B cell (primary cell): ENCODE measurements at regions not wholly inside any gene's neighbourhood (a gene's known extent, or its start where the extent isn't known, plus 50 kb on each side); places are given as distances from the start of the nearest gene placed in this dataset.

Experiments used
- ATAC-seq: fragments of 200-7000 bp; cut with Tn5 transposase; one replicate; pipeline ENCODE4 v1.10.0; 2021; ENCODE audit warnings: low read depth, mild to moderate bottlenecking, moderate number of reproducible peaks, moderate library complexity
- CTCF ChIA-PET: fragments of 350-600 bp; sonication (Branson Sonifier 250); formaldehyde crosslinking; loops from one replicate; lab custom pipeline; 2021; ENCODE audit warnings: antibody characterized with exemption, inconsistent platforms; lab: Charles Lee
- POLR2A ChIA-PET: fragments of 350-600 bp; sonication (Branson Sonifier 250); formaldehyde crosslinking; loops from one replicate; lab custom pipeline; 2021; ENCODE audit warnings: antibody characterized with exemption; lab: Charles Lee
- DNase-seq: peaks from one replicate; pipeline ENCODE4 v3.0.0; 2013
- H2AFZ ChIP-seq: 2 replicates; pipeline ENCODE4 v1.6.1; 2012; ENCODE audit warnings: mild to moderate bottlenecking, low read depth, low read length; ENCODE audit not compliant: insufficient read depth, poor library complexity, severe bottlenecking
- H3K27ac ChIP-seq, 2 donors: 1 replicate in 1 of 2; 2 replicates in 1 of 2; pipeline ENCODE4 v1.5.1; 2012 to 2013; ENCODE audit warnings: low read length in 2 of 2, mild to moderate bottlenecking in 2 of 2, moderate library complexity in 1 of 2
- H3K27me3 ChIP-seq, 4 experiments: fragments of 200-600 bp in 1 of 4; sonication (generic) in 1 of 4; replicated peaks in 1 of 4; 1 replicate in 2 of 4; 2 replicates in 2 of 4; pipeline versions ENCODE4 v1.6.1 to v1.7.0; 2013 to 2016; ENCODE audit warnings: low read length in 3 of 4, mild to moderate bottlenecking in 2 of 4, mixed read lengths in 1 of 4, moderate library complexity in 1 of 4; ENCODE audit not compliant: insufficient read depth in 4 of 4, control insufficient read depth in 3 of 4; ENCODE audit errors: control extremely low read depth in 1 of 4
- H3K36me3 ChIP-seq, 2 experiments: replicated peaks in 1 of 2; 1 replicate in 1 of 2; 2 replicates in 1 of 2; pipeline versions ENCODE4 v1.6.1 to v1.7.1; 2013; ENCODE audit warnings: low read length in 1 of 2; ENCODE audit not compliant: insufficient read depth in 2 of 2, control insufficient read depth in 1 of 2; ENCODE audit errors: control extremely low read depth in 1 of 2, extremely low read depth in 1 of 2
- H3K4me1 ChIP-seq, 2 donors: fragments of 200-600 bp in 1 of 2; sonication (generic) in 1 of 2; 1 replicate in 1 of 2; 2 replicates in 1 of 2; pipeline versions ENCODE4 v1.5.1 to v1.6.1; 2013 to 2017; ENCODE audit warnings: low read length in 2 of 2; ENCODE audit not compliant: control insufficient read depth in 2 of 2, insufficient read depth in 2 of 2
- H3K4me2 ChIP-seq: replicated peaks from 2 replicates; pipeline ENCODE3; 2012; ENCODE audit warnings: mild to moderate bottlenecking, low read depth, low read length; ENCODE audit not compliant: poor library complexity, severe bottlenecking
- H3K4me3 ChIP-seq, 5 experiments: fragments of 200-600 bp in 1 of 5; sonication (generic) in 1 of 5; 1 replicate in 3 of 5; 2 replicates in 2 of 5; pipeline versions ENCODE4 v1.5.1 to v1.7.0; 2011 to 2016; ENCODE audit warnings: low read length in 4 of 5, mild to moderate bottlenecking in 4 of 5, low read depth in 2 of 5, control low read depth in 1 of 5, moderate library complexity in 1 of 5; ENCODE audit not compliant: insufficient read depth in 1 of 5; ENCODE audit errors: control extremely low read depth in 1 of 5, extremely low read depth in 1 of 5
- H3K79me2 ChIP-seq: fragments of 200-600 bp; sonication (generic); one replicate; pipeline ENCODE4 v1.6.0; 2016; ENCODE audit warnings: low read length; ENCODE audit not compliant: control insufficient read depth, insufficient read depth
- H3K9ac ChIP-seq: fragments of 200-600 bp; sonication (generic); 2 replicates; pipeline ENCODE4 v1.6.1; 2017; ENCODE audit warnings: mild to moderate bottlenecking, low read length, moderate library complexity
- H3K9me3 ChIP-seq, 3 donors: one replicate each; pipeline versions ENCODE4 v1.6.1 to v1.7.1; 2013; ENCODE audit warnings: low read length in 2 of 3; ENCODE audit not compliant: control insufficient read depth in 2 of 3, insufficient read depth in 1 of 3; ENCODE audit errors: control extremely low read depth in 1 of 3
- H4K20me1 ChIP-seq: 2 replicates; pipeline ENCODE4 v1.6.0; 2012; ENCODE audit warnings: mild to moderate bottlenecking, low read length; ENCODE audit not compliant: insufficient read depth, control insufficient read depth, poor library complexity, severe bottlenecking
- H3K27ac Mint-ChIP-seq: one replicate; pipeline ENCODE4 v1.8.0; 2021; ENCODE audit warnings: mixed read lengths
- H3K27me3 Mint-ChIP-seq: one replicate; pipeline ENCODE4 v1.8.0; 2021; ENCODE audit warnings: mixed read lengths
- H3K4me1 Mint-ChIP-seq: one replicate; pipeline ENCODE4 v1.8.0; 2021; ENCODE audit warnings: mixed read lengths
- H3K4me3 Mint-ChIP-seq: one replicate; pipeline ENCODE4 v1.8.0; 2021; ENCODE audit warnings: mixed read lengths
- H3K9me3 Mint-ChIP-seq: one replicate; pipeline ENCODE4 v1.8.0; 2022; ENCODE audit warnings: mixed read lengths; ENCODE audit not compliant: insufficient read depth
- EZH2 ChIP-seq: IDR thresholded peaks from 2 replicates; pipeline ENCODE4 v1.6.1; 2012; ENCODE audit warnings: borderline replicate concordance, low read depth, mild to moderate bottlenecking, moderate library complexity, low read length; ENCODE audit not compliant: insufficient read depth, poor library complexity, severe bottlenecking
- WGBS: methylation state at CpG from one replicate; pipeline ENCODE4 v1.1.5; 2013; ENCODE audit warnings: missing lambda C conversion rate; ENCODE audit not compliant: insufficient coverage; 5-methylcytosine and 5-hydroxymethylcytosine counted together
- intact Hi-C: fragments of 100-400 bp; cut with micrococcal nuclease; formaldehyde crosslinking; loops from one replicate; pipeline ENCODE4 v1.10.0; 2022
- TF ChIP-seq, protein P1 (sequence below): fragments of 200-600 bp; IDR thresholded peaks from one replicate; pipeline ENCODE4 v1.8.0; 2022; ENCODE audit warnings: antibody characterized with exemption, mild to moderate bottlenecking

DNA sequence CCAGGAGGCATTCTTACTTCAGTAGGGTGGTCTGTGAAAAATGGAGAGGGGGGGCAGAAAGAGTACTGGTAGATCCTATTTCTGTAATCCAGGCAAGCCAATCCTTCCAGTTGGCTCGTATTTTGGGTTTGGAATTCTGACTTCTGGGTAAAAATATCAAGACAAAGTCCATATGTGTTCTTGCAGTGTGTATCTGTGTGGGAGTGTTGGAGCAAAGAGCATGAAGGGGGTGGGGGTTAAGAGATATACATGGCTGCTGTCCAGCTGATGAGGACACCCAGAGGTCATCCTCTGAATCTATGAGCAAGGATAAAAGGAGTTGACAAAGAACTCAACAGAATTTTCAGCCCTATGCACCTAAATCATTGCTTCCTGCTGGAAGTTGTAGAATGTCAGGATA lies 375.8 kb upstream of the PIK3C3 start:
- ChIA-PET POLR2A (no interaction called here), CTCF (no interaction called here)
- 50% methylated on average over 1 of the region's 1 CpG for WGBS
- H3K4me3 ChIP-seq: no peak overlapping the region
- Mint-ChIP-seq H3K27me3 (no peaks in the 10 kb centered on the region), H3K4me1 (no peaks in the 10 kb centered on the region), H3K4me3 (no peak overlapping the region), H3K27ac (no peak overlapping the region), H3K9me3 (peaks cover 4% of the 10 kb centered on the region)
- H3K27me3 ChIP-seq: no peaks in the 10 kb centered on the region
- no peak for TF ChIP-seq EZH2
- DNase-seq: no peak
- H3K9ac ChIP-seq: no peak overlapping the region
- H3K27ac ChIP-seq: no peak overlapping the region
- no peak overlapping the region for H2AFZ ChIP-seq
- no peaks in the 10 kb centered on the region for H3K4me1 ChIP-seq
- no peak for ATAC-seq
- H4K20me1 ChIP-seq: no peaks in the 10 kb centered on the region
- H3K9me3 ChIP-seq: no peaks in the 10 kb centered on the region
- H3K4me2 ChIP-seq: no peak overlapping the region
- intact Hi-C loops: no loop called here
- no peaks in the 10 kb centered on the region for H3K79me2 ChIP-seq
- H3K36me3 ChIP-seq: no peaks in the 10 kb centered on the region

DNA sequence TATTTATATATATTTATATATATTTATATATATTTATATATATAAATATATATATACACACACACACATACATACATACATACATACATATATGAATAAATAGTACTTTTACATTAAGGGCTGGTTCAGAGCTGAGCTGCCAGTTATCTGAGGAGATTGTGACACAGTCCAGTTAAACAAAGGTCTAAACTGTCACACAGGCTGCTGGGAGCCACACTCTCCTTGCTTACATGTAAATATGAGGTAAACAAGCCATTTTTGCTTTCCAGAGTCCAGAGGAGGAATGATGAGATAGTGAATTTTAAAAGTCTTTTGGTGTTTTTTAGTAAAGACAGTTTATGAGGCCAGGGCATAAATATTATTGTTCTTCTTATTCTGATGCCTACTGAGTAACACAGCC lies 377.5 kb upstream of the PIK3C3 start:
- DNase-seq (no peak), ATAC-seq (no peak)
- Mint-ChIP-seq H3K4me1 (no peaks in the 10 kb centered on the region), H3K4me3 (no peak overlapping the region), H3K9me3 (no peaks in the 10 kb centered on the region), H3K27ac (no peak overlapping the region), H3K27me3 (no peaks in the 10 kb centered on the region)
- no peak overlapping the region for H2AFZ ChIP-seq
- H3K36me3 ChIP-seq: no peaks in the 10 kb centered on the region
- H3K79me2 ChIP-seq: no peaks in the 10 kb centered on the region
- H3K27me3 ChIP-seq: no peaks in the 10 kb centered on the region
- no peak overlapping the region for H3K4me3 ChIP-seq
- CTCF ChIA-PET: no interaction called here
- no peak overlapping the region for H3K4me2 ChIP-seq
- intact Hi-C loops: no loop called here
- no peak overlapping the region for H3K27ac ChIP-seq
- no peaks in the 10 kb centered on the region for H3K4me1 ChIP-seq
- TF ChIP-seq, protein P1, sequence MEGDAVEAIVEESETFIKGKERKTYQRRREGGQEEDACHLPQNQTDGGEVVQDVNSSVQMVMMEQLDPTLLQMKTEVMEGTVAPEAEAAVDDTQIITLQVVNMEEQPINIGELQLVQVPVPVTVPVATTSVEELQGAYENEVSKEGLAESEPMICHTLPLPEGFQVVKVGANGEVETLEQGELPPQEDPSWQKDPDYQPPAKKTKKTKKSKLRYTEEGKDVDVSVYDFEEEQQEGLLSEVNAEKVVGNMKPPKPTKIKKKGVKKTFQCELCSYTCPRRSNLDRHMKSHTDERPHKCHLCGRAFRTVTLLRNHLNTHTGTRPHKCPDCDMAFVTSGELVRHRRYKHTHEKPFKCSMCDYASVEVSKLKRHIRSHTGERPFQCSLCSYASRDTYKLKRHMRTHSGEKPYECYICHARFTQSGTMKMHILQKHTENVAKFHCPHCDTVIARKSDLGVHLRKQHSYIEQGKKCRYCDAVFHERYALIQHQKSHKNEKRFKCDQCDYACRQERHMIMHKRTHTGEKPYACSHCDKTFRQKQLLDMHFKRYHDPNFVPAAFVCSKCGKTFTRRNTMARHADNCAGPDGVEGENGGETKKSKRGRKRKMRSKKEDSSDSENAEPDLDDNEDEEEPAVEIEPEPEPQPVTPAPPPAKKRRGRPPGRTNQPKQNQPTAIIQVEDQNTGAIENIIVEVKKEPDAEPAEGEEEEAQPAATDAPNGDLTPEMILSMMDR: no peak
- no peak for TF ChIP-seq EZH2
- H4K20me1 ChIP-seq: no peaks in the 10 kb centered on the region
- H3K9me3 ChIP-seq: no peaks in the 10 kb centered on the region
- H3K9ac ChIP-seq: no peak overlapping the region
- POLR2A ChIA-PET: no interaction called here
